GM12873 (cell line): ENCODE measurements at regions not wholly inside any gene's neighbourhood (a gene's known extent, or its start where the extent isn't known, plus 50 kb on each side); places are given as distances from the start of the nearest gene placed in this dataset.

Experiments used
- TF ChIP-seq, protein P1 (sequence below): IDR thresholded peaks from 2 replicates; pipeline ENCODE4 v1.5.1; 2012; ENCODE audit warnings: low read depth, mild to moderate bottlenecking, moderate library complexity, low read length, control low read depth; ENCODE audit not compliant: insufficient read depth; ENCODE audit errors: missing control alignments

DNA sequence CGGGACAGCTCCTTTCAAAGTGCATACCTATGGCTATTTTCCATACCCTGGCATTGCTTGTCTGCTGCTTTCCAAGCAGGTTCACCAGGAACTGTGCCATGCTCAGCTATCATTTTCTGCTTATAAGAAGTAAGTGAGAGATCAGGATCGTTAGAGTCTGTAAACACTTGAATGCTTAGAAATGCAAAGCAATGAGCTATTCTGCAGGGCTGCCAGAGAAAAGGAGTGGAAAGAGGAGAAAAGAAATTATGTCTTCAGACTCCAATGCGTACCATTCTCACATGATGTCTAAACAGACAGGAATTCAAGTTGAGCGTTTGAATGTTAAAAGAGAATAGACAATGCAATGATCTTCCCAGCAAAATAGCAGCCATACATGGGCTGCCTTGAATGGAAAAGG lies 245.5 kb upstream of the SLC7A11 start:
- TF ChIP-seq, protein P1, sequence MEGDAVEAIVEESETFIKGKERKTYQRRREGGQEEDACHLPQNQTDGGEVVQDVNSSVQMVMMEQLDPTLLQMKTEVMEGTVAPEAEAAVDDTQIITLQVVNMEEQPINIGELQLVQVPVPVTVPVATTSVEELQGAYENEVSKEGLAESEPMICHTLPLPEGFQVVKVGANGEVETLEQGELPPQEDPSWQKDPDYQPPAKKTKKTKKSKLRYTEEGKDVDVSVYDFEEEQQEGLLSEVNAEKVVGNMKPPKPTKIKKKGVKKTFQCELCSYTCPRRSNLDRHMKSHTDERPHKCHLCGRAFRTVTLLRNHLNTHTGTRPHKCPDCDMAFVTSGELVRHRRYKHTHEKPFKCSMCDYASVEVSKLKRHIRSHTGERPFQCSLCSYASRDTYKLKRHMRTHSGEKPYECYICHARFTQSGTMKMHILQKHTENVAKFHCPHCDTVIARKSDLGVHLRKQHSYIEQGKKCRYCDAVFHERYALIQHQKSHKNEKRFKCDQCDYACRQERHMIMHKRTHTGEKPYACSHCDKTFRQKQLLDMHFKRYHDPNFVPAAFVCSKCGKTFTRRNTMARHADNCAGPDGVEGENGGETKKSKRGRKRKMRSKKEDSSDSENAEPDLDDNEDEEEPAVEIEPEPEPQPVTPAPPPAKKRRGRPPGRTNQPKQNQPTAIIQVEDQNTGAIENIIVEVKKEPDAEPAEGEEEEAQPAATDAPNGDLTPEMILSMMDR, result no peak

- TF ChIP-seq, protein P1, result no peak
These were observed 245.1 kb upstream of the SLC7A11 start for GRCh38 chr4:138487230-138487629.

DNA sequence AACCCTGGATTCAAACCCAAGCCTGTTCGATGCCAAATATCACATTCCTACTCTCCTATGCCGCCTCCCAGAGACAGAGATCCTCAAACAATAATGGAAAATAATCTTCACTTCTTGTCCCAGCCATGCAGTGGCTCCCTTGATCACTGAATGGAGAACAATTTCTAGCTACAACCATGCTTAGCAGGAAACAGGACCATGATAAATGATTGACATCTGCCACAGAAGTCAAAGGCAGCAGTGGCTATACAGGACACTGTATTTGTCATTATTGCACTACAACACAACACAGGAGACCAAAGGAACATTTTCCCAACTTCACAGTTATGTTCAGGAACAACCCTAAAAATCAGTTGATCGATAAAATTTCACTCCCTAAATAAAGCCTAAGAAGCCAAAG lies 243.3 kb upstream of the SLC7A11 start:
- TF ChIP-seq, protein P1, result no peak

DNA sequence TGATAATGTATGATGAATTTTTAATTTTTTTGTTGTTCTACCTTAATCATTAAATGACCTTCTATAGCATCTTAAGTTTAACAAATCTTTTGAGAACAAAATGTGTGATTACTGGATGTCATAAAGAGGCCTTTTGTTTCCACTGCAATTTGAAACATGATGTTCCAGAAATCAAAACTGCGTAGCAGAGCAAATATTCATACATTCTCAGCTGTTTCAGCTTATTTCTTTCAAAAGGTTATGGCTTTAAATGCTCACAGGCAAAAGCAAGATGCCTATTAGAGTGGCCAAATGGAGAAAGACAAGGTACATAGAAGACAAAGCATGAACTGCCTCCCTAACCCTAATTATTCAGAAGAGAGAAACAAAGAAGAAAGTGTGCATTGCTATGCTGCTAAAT lies 233.0 kb upstream of the SLC7A11 start:
- TF ChIP-seq, protein P1, result no peak

GRCh38 chr4:138473339-138473738 lies 231.2 kb upstream of the SLC7A11 start:
- TF ChIP-seq, protein P1, result no peak

GRCh38 chr4:138460477-138461414 lies 218.6 kb upstream of the SLC7A11 start:
- TF ChIP-seq, protein P1, result no peak

- TF ChIP-seq, protein P1, result no peak
These were observed 216.6 kb upstream of the SLC7A11 start for GRCh38 chr4:138458751-138459150.
